ENCODE measurements at regions not wholly inside any gene's neighbourhood (a gene's known extent, or its start where the extent isn't known, plus 50 kb on each side); places are given as distances from the start of the nearest gene placed in this dataset.

DNA sequence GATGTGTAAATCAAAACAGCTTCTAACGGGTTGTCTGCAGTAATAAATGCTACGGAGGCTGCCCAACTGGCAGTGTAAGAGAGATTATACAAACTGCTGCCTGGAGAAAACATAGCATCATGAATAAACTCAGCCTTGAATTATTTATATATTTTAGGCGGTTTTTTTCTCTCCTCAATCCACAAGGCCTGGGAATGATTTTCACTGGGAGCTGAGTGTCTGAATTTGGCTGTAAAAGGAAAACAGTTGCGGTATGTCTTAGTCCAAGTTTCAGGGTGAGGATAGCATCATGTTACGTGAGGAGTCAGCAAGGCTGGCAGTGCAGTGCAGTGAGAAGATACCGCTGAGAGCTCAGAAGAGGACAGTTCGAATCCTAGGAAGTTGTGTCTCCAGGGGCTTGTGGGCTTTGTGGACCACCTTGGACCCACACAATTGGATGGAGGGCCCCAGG, 291.5 kb upstream of the BOD1L1 start (continued):
- TF ChIP-seq, protein P1, sequence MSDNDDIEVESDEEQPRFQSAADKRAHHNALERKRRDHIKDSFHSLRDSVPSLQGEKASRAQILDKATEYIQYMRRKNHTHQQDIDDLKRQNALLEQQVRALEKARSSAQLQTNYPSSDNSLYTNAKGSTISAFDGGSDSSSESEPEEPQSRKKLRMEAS (IDR thresholded peaks at IDR 0.05) = no peak
- no peak for TF ChIP-seq SP2 (IDR thresholded peaks at IDR 0.05; ENCODE audit: low read length)

All from H1 (cell line).